Activated naive CD4-positive, alpha-beta T cell treated with anti-CD3 and anti-CD28 coated beads for 36 hours (primary cell): ENCODE measurements at regions not wholly inside any gene's neighbourhood (a gene's known extent, or its start where the extent isn't known, plus 50 kb on each side); places are given as distances from the start of the nearest gene placed in this dataset.

Experiments used
- CTCF ChIA-PET: fragments of 350-600 bp; sonication (Branson Sonifier 250); formaldehyde crosslinking; loops from one replicate; lab custom pipeline; 2021; ENCODE audit warnings: antibody characterized with exemption; lab: Charles Lee
- DNase-seq: peaks from one replicate; pipeline ENCODE4 v3.0.0-alpha.2; 2020
- H3K27ac Mint-ChIP-seq: one replicate; pipeline ENCODE4 v1.8.0; 2021; ENCODE audit warnings: mild to moderate bottlenecking, mixed read lengths
- H3K27me3 Mint-ChIP-seq: one replicate; pipeline ENCODE4 v1.8.0; 2021; ENCODE audit warnings: low read depth, mixed read lengths
- H3K36me3 Mint-ChIP-seq: one replicate; pipeline ENCODE4 v1.8.0; 2021; ENCODE audit warnings: low read depth, mixed read lengths
- H3K4me1 Mint-ChIP-seq: one replicate; pipeline ENCODE4 v1.8.0; 2021; ENCODE audit warnings: low read depth, mixed read lengths
- H3K4me3 Mint-ChIP-seq: one replicate; pipeline ENCODE4 v1.8.0; 2021; ENCODE audit warnings: mild to moderate bottlenecking, moderate library complexity, mixed read lengths
- H3K9me3 Mint-ChIP-seq: one replicate; pipeline ENCODE4 v1.8.0; 2021; ENCODE audit warnings: mixed read lengths
- intact Hi-C: fragments of 100-400 bp; cut with micrococcal nuclease; formaldehyde crosslinking; loops from one replicate; pipeline ENCODE4 v1.15.1; 2023

- no peak overlapping the region for H3K27ac Mint-ChIP-seq
- no peak overlapping the region for H3K4me3 Mint-ChIP-seq
- CTCF ChIA-PET, result interaction anchor here (0.6 kb wide), 1 partner anchor 14 kb away, joined by 3 read pairs; no protein-coding TSS in a partner anchor
- no peaks in the 10 kb centered on the region for H3K4me1 Mint-ChIP-seq
- intact Hi-C loops, result no loop called here
- peaks cover under 1% of the 10 kb centered on the region for H3K27me3 Mint-ChIP-seq
- no peaks in the 10 kb centered on the region for H3K36me3 Mint-ChIP-seq
- no peaks in the 10 kb centered on the region for H3K9me3 Mint-ChIP-seq
- no peak for DNase-seq
These were observed 357.0 kb downstream of the BCAT1 start for GRCh38 chr12:24591715-24592440.

GRCh38 chr12:24591079-24591626 is 357.7 kb downstream of the BCAT1 start:
- intact Hi-C loops, result no loop called here

GRCh38 chr12:24586293-24586692 is 362.6 kb downstream of the BCAT1 start:
- intact Hi-C loops, result no loop called here
- no peak overlapping the region for H3K27ac Mint-ChIP-seq
- H3K4me3 Mint-ChIP-seq, result no peak overlapping the region
- no peak for DNase-seq
- no peaks in the 10 kb centered on the region for H3K36me3 Mint-ChIP-seq
- no peaks in the 10 kb centered on the region for H3K9me3 Mint-ChIP-seq
- no peaks in the 10 kb centered on the region for H3K27me3 Mint-ChIP-seq
- H3K4me1 Mint-ChIP-seq, result no peaks in the 10 kb centered on the region
- CTCF ChIA-PET, result interaction anchor here (0.9 to 1.5 kb wide), 2 partner anchors 10 to 11 kb away, joined by 3 read pairs; no protein-coding TSS in a partner anchor

More at GRCh38 chr12:24591079-24591626, 357.7 kb downstream of the BCAT1 start:
- no peak overlapping the region for H3K4me3 Mint-ChIP-seq
- H3K36me3 Mint-ChIP-seq, result no peaks in the 10 kb centered on the region
- DNase-seq, result no peak
- no peaks in the 10 kb centered on the region for H3K27me3 Mint-ChIP-seq
- H3K27ac Mint-ChIP-seq, result no peak overlapping the region
- CTCF ChIA-PET, result no interaction called here
- H3K9me3 Mint-ChIP-seq, result no peaks in the 10 kb centered on the region
- no peaks in the 10 kb centered on the region for H3K4me1 Mint-ChIP-seq

GRCh38 chr12:24584032-24584675 is 364.7 kb downstream of the BCAT1 start:
- CTCF ChIA-PET, result no interaction called here
- Mint-ChIP-seq H3K9me3 (peaks cover 3% of the 10 kb centered on the region), H3K27ac (no peak overlapping the region), H3K4me3 (no peak overlapping the region), H3K4me1 (no peaks in the 10 kb centered on the region), H3K27me3 (no peaks in the 10 kb centered on the region), H3K36me3 (no peaks in the 10 kb centered on the region)
- intact Hi-C loops, result no loop called here
- no peak for DNase-seq

- no peak for DNase-seq
- no peaks in the 10 kb centered on the region for H3K36me3 Mint-ChIP-seq
- no peak overlapping the region for H3K4me3 Mint-ChIP-seq
- intact Hi-C loops, result no loop called here
- H3K27me3 Mint-ChIP-seq, result no peaks in the 10 kb centered on the region
- peaks cover 4% of the 10 kb centered on the region for H3K9me3 Mint-ChIP-seq
- no peak overlapping the region for H3K27ac Mint-ChIP-seq
- no peaks in the 10 kb centered on the region for H3K4me1 Mint-ChIP-seq
- CTCF ChIA-PET, result no interaction called here
These were observed 365.8 kb downstream of the BCAT1 start for GRCh38 chr12:24582954-24583601.

GRCh38 chr12:24574538-24574937 is 374.4 kb downstream of the BCAT1 start:
- peaks cover 9% of the 10 kb centered on the region for H3K27me3 Mint-ChIP-seq
- peaks cover 4% of the 10 kb centered on the region for H3K9me3 Mint-ChIP-seq
- no peak overlapping the region for H3K27ac Mint-ChIP-seq
- CTCF ChIA-PET, result no interaction called here
- no peaks in the 10 kb centered on the region for H3K4me1 Mint-ChIP-seq
- no peak overlapping the region for H3K4me3 Mint-ChIP-seq
- DNase-seq, result no peak
- intact Hi-C loops, result no loop called here
- no peaks in the 10 kb centered on the region for H3K36me3 Mint-ChIP-seq

- no peak for DNase-seq
- no peaks in the 10 kb centered on the region for H3K4me1 Mint-ChIP-seq
- H3K9me3 Mint-ChIP-seq, result no peaks in the 10 kb centered on the region
- no peak overlapping the region for H3K4me3 Mint-ChIP-seq
- H3K36me3 Mint-ChIP-seq, result no peaks in the 10 kb centered on the region
- H3K27me3 Mint-ChIP-seq, result peaks cover 9% of the 10 kb centered on the region
- CTCF ChIA-PET, result no interaction called here
- H3K27ac Mint-ChIP-seq, result no peak overlapping the region
- intact Hi-C loops, result no loop called here
These were observed 375.3 kb downstream of the BCAT1 start for GRCh38 chr12:24573621-24574020.

GRCh38 chr12:24565300-24565699 is 383.6 kb downstream of the BCAT1 start:
- H3K4me3 Mint-ChIP-seq, result no peak overlapping the region

GRCh38 chr12:24562771-24563431 is 386.0 kb downstream of the BCAT1 start:
- Mint-ChIP-seq H3K36me3 (no peaks in the 10 kb centered on the region), H3K27me3 (peaks cover 64% of the 10 kb centered on the region), H3K4me3 (peak overlapping the region; percentile 65), H3K27ac (no peak overlapping the region), H3K9me3 (no peaks in the 10 kb centered on the region), H3K4me1 (peaks cover 13% of the 10 kb centered on the region)
- DNase-seq, result no peak
- intact Hi-C loops, result loop anchor here (2.0 to 5.0 kb wide), 3 partner anchors 144 to 276 kb away; no protein-coding TSS in a partner anchor
- CTCF ChIA-PET, result interaction anchor here (0.7 kb wide), 1 partner anchor 15 kb away, joined by 3 read pairs; no protein-coding TSS in a partner anchor

More at GRCh38 chr12:24565300-24565699, 383.6 kb downstream of the BCAT1 start:
- no peak overlapping the region for H3K27ac Mint-ChIP-seq
- no peaks in the 10 kb centered on the region for H3K9me3 Mint-ChIP-seq
- H3K27me3 Mint-ChIP-seq, result peaks cover 52% of the 10 kb centered on the region
- intact Hi-C loops, result no loop called here
- no peaks in the 10 kb centered on the region for H3K36me3 Mint-ChIP-seq
- DNase-seq, result no peak
- CTCF ChIA-PET, result no interaction called here
- peaks cover 13% of the 10 kb centered on the region for H3K4me1 Mint-ChIP-seq

- peaks cover 13% of the 10 kb centered on the region for H3K4me1 Mint-ChIP-seq
- H3K36me3 Mint-ChIP-seq, result no peaks in the 10 kb centered on the region
- H3K4me3 Mint-ChIP-seq, result peak overlapping the region; percentile 78
- CTCF ChIA-PET, result interaction anchor here (0.6 to 0.7 kb wide), 2 partner anchors 14 to 924 kb away, joined by 3 to 4 read pairs; no protein-coding TSS in a partner anchor
- H3K27ac Mint-ChIP-seq, result peak overlapping the region; percentile 46
- DNase-seq, result peak; percentile 24
- peaks cover 64% of the 10 kb centered on the region for H3K27me3 Mint-ChIP-seq
- no peaks in the 10 kb centered on the region for H3K9me3 Mint-ChIP-seq
- intact Hi-C loops, result loop anchor here (2.0 to 5.0 kb wide), 3 partner anchors 145 to 277 kb away; no protein-coding TSS in a partner anchor
These were observed 386.8 kb downstream of the BCAT1 start for GRCh38 chr12:24561882-24562770.

GRCh38 chr12:24561411-24561871 is 387.5 kb downstream of the BCAT1 start:
- CTCF ChIA-PET, result interaction anchor here (0.6 kb wide), 1 partner anchor 923 kb away, joined by 4 read pairs; no protein-coding TSS in a partner anchor
- DNase-seq, result no peak
- intact Hi-C loops, result loop anchor here (5.0 kb wide), 2 partner anchors 146 to 166 kb away; no protein-coding TSS in a partner anchor
- no peaks in the 10 kb centered on the region for H3K36me3 Mint-ChIP-seq
- H3K4me1 Mint-ChIP-seq, result peaks cover 13% of the 10 kb centered on the region
- H3K27ac Mint-ChIP-seq, result no peak overlapping the region
- H3K27me3 Mint-ChIP-seq, result peaks cover 62% of the 10 kb centered on the region
- peak overlapping the region; percentile 78 for H3K4me3 Mint-ChIP-seq
- H3K9me3 Mint-ChIP-seq, result no peaks in the 10 kb centered on the region
